ENCODE measurements at regions not wholly inside any gene's neighbourhood (a gene's known extent, or its start where the extent isn't known, plus 50 kb on each side); places are given as distances from the start of the nearest gene placed in this dataset.

GRCh38 chr14:66115740-66116502, 370.2 kb upstream of the CCDC196 start:
- H3K9me3 Mint-ChIP-seq: no peaks in the 10 kb centered on the region
- no peak overlapping the region for H3K4me3 Mint-ChIP-seq
- no peak overlapping the region for H3K27ac Mint-ChIP-seq
- H3K36me3 Mint-ChIP-seq: no peaks in the 10 kb centered on the region
- peaks cover 13% of the 10 kb centered on the region for H3K27me3 Mint-ChIP-seq
- no peaks in the 10 kb centered on the region for H3K4me1 Mint-ChIP-seq
- no peak for ATAC-seq

GRCh38 chr14:66116732-66117131, 369.4 kb upstream of the CCDC196 start:
- peaks cover 13% of the 10 kb centered on the region for H3K27me3 Mint-ChIP-seq
- H3K4me1 Mint-ChIP-seq: no peaks in the 10 kb centered on the region
- H3K36me3 Mint-ChIP-seq: no peaks in the 10 kb centered on the region
- ATAC-seq: no peak
- no peak overlapping the region for H3K27ac Mint-ChIP-seq
- no peaks in the 10 kb centered on the region for H3K9me3 Mint-ChIP-seq
- H3K4me3 Mint-ChIP-seq: no peak overlapping the region

GRCh38 chr14:66117600-66117999, 368.6 kb upstream of the CCDC196 start:
- no peak overlapping the region for H3K27ac Mint-ChIP-seq
- H3K27me3 Mint-ChIP-seq: peaks cover 13% of the 10 kb centered on the region
- no peak for ATAC-seq
- H3K4me1 Mint-ChIP-seq: no peaks in the 10 kb centered on the region
- H3K4me3 Mint-ChIP-seq: no peak overlapping the region
- H3K36me3 Mint-ChIP-seq: no peaks in the 10 kb centered on the region
- H3K9me3 Mint-ChIP-seq: no peaks in the 10 kb centered on the region

GRCh38 chr14:66119606-66120231, 366.5 kb upstream of the CCDC196 start:
- Mint-ChIP-seq H3K36me3 (no peaks in the 10 kb centered on the region), H3K9me3 (no peaks in the 10 kb centered on the region), H3K4me1 (no peaks in the 10 kb centered on the region), H3K4me3 (no peak overlapping the region), H3K27ac (no peak overlapping the region), H3K27me3 (peaks cover 13% of the 10 kb centered on the region)
- ATAC-seq: no peak

GRCh38 chr14:66120402-66120801, 365.8 kb upstream of the CCDC196 start:
- no peaks in the 10 kb centered on the region for H3K9me3 Mint-ChIP-seq
- H3K36me3 Mint-ChIP-seq: no peaks in the 10 kb centered on the region
- H3K27me3 Mint-ChIP-seq: peaks cover 13% of the 10 kb centered on the region
- no peak for ATAC-seq
- no peak overlapping the region for H3K27ac Mint-ChIP-seq
- no peaks in the 10 kb centered on the region for H3K4me1 Mint-ChIP-seq
- no peak overlapping the region for H3K4me3 Mint-ChIP-seq

- Mint-ChIP-seq H3K4me3 (no peak overlapping the region), H3K4me1 (peaks cover 5% of the 10 kb centered on the region), H3K27me3 (peaks cover 13% of the 10 kb centered on the region), H3K27ac (no peak overlapping the region), H3K36me3 (no peaks in the 10 kb centered on the region), H3K9me3 (no peaks in the 10 kb centered on the region)
- ATAC-seq: no peak
These were observed 364.3 kb upstream of the CCDC196 start for GRCh38 chr14:66121859-66122258.

- H3K9me3 Mint-ChIP-seq: no peaks in the 10 kb centered on the region
- no peak for ATAC-seq
- H3K27ac Mint-ChIP-seq: no peak overlapping the region
- no peaks in the 10 kb centered on the region for H3K27me3 Mint-ChIP-seq
- no peaks in the 10 kb centered on the region for H3K36me3 Mint-ChIP-seq
- peaks cover 5% of the 10 kb centered on the region for H3K4me1 Mint-ChIP-seq
- no peak overlapping the region for H3K4me3 Mint-ChIP-seq
These were observed 356.9 kb upstream of the CCDC196 start for GRCh38 chr14:66129224-66129623.

GRCh38 chr14:66131111-66131510, 355.1 kb upstream of the CCDC196 start:
- no peak overlapping the region for H3K4me3 Mint-ChIP-seq
- no peaks in the 10 kb centered on the region for H3K9me3 Mint-ChIP-seq
- H3K36me3 Mint-ChIP-seq: no peaks in the 10 kb centered on the region
- no peaks in the 10 kb centered on the region for H3K27me3 Mint-ChIP-seq
- peaks cover 3% of the 10 kb centered on the region for H3K4me1 Mint-ChIP-seq
- H3K27ac Mint-ChIP-seq: no peak overlapping the region
- no peak for ATAC-seq

GRCh38 chr14:66133666-66134065, 352.5 kb upstream of the CCDC196 start:
- no peaks in the 10 kb centered on the region for H3K27me3 Mint-ChIP-seq
- no peak for ATAC-seq
- no peaks in the 10 kb centered on the region for H3K4me1 Mint-ChIP-seq
- no peak overlapping the region for H3K27ac Mint-ChIP-seq
- H3K9me3 Mint-ChIP-seq: no peaks in the 10 kb centered on the region
- no peaks in the 10 kb centered on the region for H3K36me3 Mint-ChIP-seq
- no peak overlapping the region for H3K4me3 Mint-ChIP-seq

GRCh38 chr14:66135831-66136230, 350.3 kb upstream of the CCDC196 start:
- H3K27ac Mint-ChIP-seq: no peak overlapping the region
- no peak for ATAC-seq
- H3K36me3 Mint-ChIP-seq: no peaks in the 10 kb centered on the region
- no peaks in the 10 kb centered on the region for H3K27me3 Mint-ChIP-seq
- no peaks in the 10 kb centered on the region for H3K4me1 Mint-ChIP-seq
- H3K4me3 Mint-ChIP-seq: no peak overlapping the region
- H3K9me3 Mint-ChIP-seq: no peaks in the 10 kb centered on the region

- H3K4me3 Mint-ChIP-seq: no peak overlapping the region
These were observed 349.1 kb upstream of the CCDC196 start for GRCh38 chr14:66137081-66137480.

GRCh38 chr14:66139432-66139831, 346.7 kb upstream of the CCDC196 start:
- peaks cover 8% of the 10 kb centered on the region for H3K4me1 Mint-ChIP-seq
- peaks cover 5% of the 10 kb centered on the region for H3K27me3 Mint-ChIP-seq
- no peak overlapping the region for H3K27ac Mint-ChIP-seq
- H3K4me3 Mint-ChIP-seq: no peak overlapping the region
- H3K9me3 Mint-ChIP-seq: no peaks in the 10 kb centered on the region
- H3K36me3 Mint-ChIP-seq: peaks cover 4% of the 10 kb centered on the region
- no peak for ATAC-seq

More at GRCh38 chr14:66137081-66137480, 349.1 kb upstream of the CCDC196 start:
- ATAC-seq: no peak
- no peaks in the 10 kb centered on the region for H3K9me3 Mint-ChIP-seq
- no peaks in the 10 kb centered on the region for H3K27me3 Mint-ChIP-seq
- no peaks in the 10 kb centered on the region for H3K4me1 Mint-ChIP-seq
- no peak overlapping the region for H3K27ac Mint-ChIP-seq
- H3K36me3 Mint-ChIP-seq: no peaks in the 10 kb centered on the region

- peak; percentile 88 for ATAC-seq
- H3K36me3 Mint-ChIP-seq: peaks cover 6% of the 10 kb centered on the region
- H3K4me1 Mint-ChIP-seq: peaks cover 8% of the 10 kb centered on the region
These were observed 345.8 kb upstream of the CCDC196 start for GRCh38 chr14:66140213-66140918.

GRCh38 chr14:66140963-66141362, 345.2 kb upstream of the CCDC196 start:
- peaks cover 6% of the 10 kb centered on the region for H3K36me3 Mint-ChIP-seq
- no peaks in the 10 kb centered on the region for H3K9me3 Mint-ChIP-seq
- no peak overlapping the region for H3K4me3 Mint-ChIP-seq

More at GRCh38 chr14:66140213-66140918, 345.8 kb upstream of the CCDC196 start:
- Mint-ChIP-seq H3K9me3 (no peaks in the 10 kb centered on the region), H3K27ac (no peak overlapping the region), H3K27me3 (peaks cover 15% of the 10 kb centered on the region), H3K4me3 (no peak overlapping the region)

GRCh38 chr14:66141733-66142132, 344.4 kb upstream of the CCDC196 start:
- peaks cover 6% of the 10 kb centered on the region for H3K36me3 Mint-ChIP-seq
- H3K4me3 Mint-ChIP-seq: no peak overlapping the region
- peaks cover 8% of the 10 kb centered on the region for H3K4me1 Mint-ChIP-seq
- no peaks in the 10 kb centered on the region for H3K9me3 Mint-ChIP-seq
- ATAC-seq: no peak
- H3K27ac Mint-ChIP-seq: no peak overlapping the region
- H3K27me3 Mint-ChIP-seq: peaks cover 27% of the 10 kb centered on the region

More at GRCh38 chr14:66140963-66141362, 345.2 kb upstream of the CCDC196 start:
- no peak for ATAC-seq
- Mint-ChIP-seq H3K27me3 (peaks cover 19% of the 10 kb centered on the region), H3K27ac (no peak overlapping the region), H3K4me1 (peaks cover 8% of the 10 kb centered on the region)

Measured in stimulated activated memory B cell treated with anti-CD40 and anti-IgM and Interleukin-4, amounts not matched to agents 10 μg/mL and 1 μg/mL and 100 μg/mL, for 72 hours (primary cell).